Gastroesophageal sphincter (tissue), 2 donors: ENCODE measurements at regions not wholly inside any gene's neighbourhood (a gene's known extent, or its start where the extent isn't known, plus 50 kb on each side); places are given as distances from the start of the nearest gene placed in this dataset.

Source experiments
- EP300 ChIP-seq: sonication (generic); formaldehyde crosslinking; IDR thresholded peaks from one replicate; pipeline ENCODE4 v1.6.1; 2017; ENCODE audit warnings: antibody characterized with exemption, mild to moderate bottlenecking
- POLR2A ChIP-seq, 2 donors: fragments of 450-650 bp; IDR thresholded peaks; one replicate each; pipeline ENCODE4 v1.6.1; 2017; ENCODE audit warnings: antibody characterized with exemption in 2 of 2, mild to moderate bottlenecking in 2 of 2, moderate library complexity in 1 of 2

DNA sequence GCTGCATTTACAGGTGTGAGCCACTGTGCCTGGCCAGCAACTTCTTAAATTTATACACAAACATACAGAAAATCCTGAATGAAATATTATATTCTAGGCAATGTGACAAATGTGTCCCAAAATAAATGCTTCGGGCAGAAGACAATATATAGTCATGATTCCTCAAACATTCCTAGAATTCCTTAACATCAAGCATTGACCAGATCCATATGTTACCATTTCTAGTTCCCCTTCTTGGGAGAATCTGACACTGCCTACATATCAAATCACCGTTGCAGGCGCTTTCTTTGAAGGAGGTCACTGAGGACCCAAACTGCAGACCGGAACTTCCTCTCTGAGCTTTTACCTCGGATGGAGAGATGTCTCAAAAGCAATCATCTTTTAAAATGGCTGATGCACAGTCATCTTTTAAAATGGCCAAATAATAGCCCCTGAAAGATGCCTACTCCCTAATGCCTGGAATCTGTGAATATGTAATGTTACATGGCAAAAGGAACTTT lies 323.5 kb downstream of the PHF14 start:
- no peak for TF ChIP-seq EP300
- TF ChIP-seq POLR2A (IDR thresholded peaks at IDR 0.05) = no peak
